T-helper 1 cell (primary cell): ENCODE measurements at regions not wholly inside any gene's neighbourhood (a gene's known extent, or its start where the extent isn't known, plus 50 kb on each side); places are given as distances from the start of the nearest gene placed in this dataset.

Experiments used
- DNase-seq, 5 donors: peaks; one replicate each; pipeline ENCODE4 v3.0.0-alpha.2; 2012 to 2020

- DNase-seq = no peak
Measured at GRCh38 chr20:10771435-10772140, 97.8 kb upstream of the JAG1 start.

- DNase-seq = no peak
Measured at GRCh38 chr20:10774357-10774943, 100.7 kb upstream of the JAG1 start.

- DNase-seq = no peak
Measured at GRCh38 chr20:10777710-10778109, 103.9 kb upstream of the JAG1 start.

- DNase-seq = no peak
Measured at GRCh38 chr20:10779911-10780310, 106.1 kb upstream of the JAG1 start.

GRCh38 chr20:10780901-10781300, 107.1 kb upstream of the JAG1 start:
- DNase-seq = no peak

GRCh38 chr20:10781526-10781925, 107.7 kb upstream of the JAG1 start:
- DNase-seq = no peak

- no peak for DNase-seq
Measured at GRCh38 chr20:10783707-10784553, 110.1 kb upstream of the JAG1 start.

- DNase-seq = no peak
Measured at GRCh38 chr20:10784554-10785183, 110.9 kb upstream of the JAG1 start.

- no peak for DNase-seq
Measured at GRCh38 chr20:10786678-10787077, 112.9 kb upstream of the JAG1 start.

- no peak for DNase-seq
Measured at GRCh38 chr20:10788055-10788454, 114.3 kb upstream of the JAG1 start.

GRCh38 chr20:10788877-10789276, 115.1 kb upstream of the JAG1 start:
- no peak for DNase-seq

GRCh38 chr20:10789386-10789785, 115.6 kb upstream of the JAG1 start:
- no peak for DNase-seq

- DNase-seq = no peak
Measured at GRCh38 chr20:10790013-10790412, 116.2 kb upstream of the JAG1 start.

GRCh38 chr20:10792291-10792690, 118.5 kb upstream of the JAG1 start:
- no peak for DNase-seq

- DNase-seq = no peak
Measured at GRCh38 chr20:10793766-10794165, 120.0 kb upstream of the JAG1 start.

- DNase-seq = no peak
Measured at GRCh38 chr20:10794765-10795164, 121.0 kb upstream of the JAG1 start.

GRCh38 chr20:10795286-10796026, 121.7 kb upstream of the JAG1 start:
- no peak for DNase-seq

GRCh38 chr20:10798811-10799210, 125.0 kb upstream of the JAG1 start:
- DNase-seq = no peak

- DNase-seq = no peak
Measured at GRCh38 chr20:10799735-10800134, 125.9 kb upstream of the JAG1 start.

GRCh38 chr20:10800288-10800687, 126.5 kb upstream of the JAG1 start:
- DNase-seq = no peak

- no peak for DNase-seq
Measured at GRCh38 chr20:10802236-10802635, 128.4 kb upstream of the JAG1 start.

GRCh38 chr20:10805764-10806163, 132.0 kb upstream of the JAG1 start:
- no peak for DNase-seq

GRCh38 chr20:10806539-10806938, 132.7 kb upstream of the JAG1 start:
- DNase-seq = no peak
